ENCODE measurements at regions not wholly inside any gene's neighbourhood (a gene's known extent, or its start where the extent isn't known, plus 50 kb on each side); places are given as distances from the start of the nearest gene placed in this dataset.

DNA sequence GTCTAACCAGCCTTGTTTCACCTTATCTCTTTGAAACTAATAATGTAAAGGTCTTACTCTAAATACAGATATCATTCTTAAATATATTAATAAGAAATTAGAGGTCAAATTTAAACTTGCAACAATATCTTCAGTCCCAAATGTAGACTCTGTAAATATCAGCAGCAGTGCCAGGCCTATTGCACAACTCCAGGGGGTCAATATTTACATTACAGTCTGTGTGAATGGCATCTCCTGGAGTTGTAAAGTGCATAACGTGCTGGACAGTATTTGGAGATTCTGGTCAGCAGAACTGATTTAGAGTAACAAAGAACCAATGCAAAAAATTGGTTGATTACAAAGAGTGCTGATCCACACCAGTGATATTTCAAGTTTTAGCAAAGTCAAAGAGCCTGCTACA lies 1225.9 kb downstream of the PCDH19 start (continued):
- TF ChIP-seq SRF (IDR thresholded peaks at IDR 0.05; ENCODE audit: low read depth, low read length) (no peak), NRF1 (IDR thresholded peaks at IDR 0.05; ENCODE audit: low read depth, low read length) (no peak), HDAC6 (IDR thresholded peaks at IDR 0.05; ENCODE audit: low read depth, low read length) (no peak)

All from H1 (cell line).